NCI-H1417 treated with DMSO at 0.1 percent for 48 hours (cell line): ENCODE measurements at regions not wholly inside any gene's neighbourhood (a gene's known extent, or its start where the extent isn't known, plus 50 kb on each side); places are given as distances from the start of the nearest gene placed in this dataset.

Experiments used
- DNase-seq: peaks from one replicate; lab custom pipeline; 2025; lab: John Stamatoyannopoulos, UW

GRCh38 chr13:109397285-109397684 is 389.1 kb downstream of the IRS2 start:
- no peak for DNase-seq

DNA sequence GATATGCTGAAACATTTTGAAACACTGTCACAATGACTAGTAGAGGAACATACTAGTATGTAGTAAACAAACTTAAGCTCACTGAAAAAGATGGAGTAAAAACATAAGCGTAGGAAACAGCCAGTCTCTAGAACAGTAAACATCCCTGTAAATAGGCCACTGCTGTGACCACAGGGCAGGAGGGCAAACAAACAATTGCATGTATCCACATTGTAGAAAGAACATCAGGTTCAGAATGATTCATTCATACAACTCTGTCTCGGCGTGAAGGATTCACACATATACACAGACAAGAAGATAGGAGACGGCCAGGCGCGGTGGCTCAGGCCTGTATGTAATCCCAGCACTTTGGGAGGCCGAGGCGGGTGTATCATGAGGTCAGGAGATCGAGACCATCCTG is 390.1 kb downstream of the IRS2 start:
- no peak for DNase-seq

DNA sequence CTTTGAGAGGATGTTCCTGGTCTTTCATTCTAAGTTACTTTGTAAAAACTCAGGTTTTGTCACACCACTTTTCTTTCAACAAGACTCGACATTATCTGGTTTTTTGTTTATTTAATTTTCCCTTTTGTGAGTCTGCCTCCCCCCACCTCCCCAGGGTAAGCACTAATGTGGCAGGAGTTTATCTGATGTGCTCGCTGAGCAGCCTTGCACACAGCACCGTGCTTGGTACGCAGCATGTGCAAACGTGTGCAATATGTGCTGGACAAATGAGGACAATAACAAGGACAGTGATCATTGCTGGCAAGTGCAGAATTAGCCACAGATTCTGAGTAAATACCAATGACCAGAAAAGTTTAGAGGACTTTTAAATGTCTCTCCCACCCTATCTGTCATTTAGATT is 391.4 kb downstream of the IRS2 start:
- DNase-seq: no peak

- no peak for DNase-seq
These were observed 391.9 kb downstream of the IRS2 start for GRCh38 chr13:109394311-109394988.

- DNase-seq: no peak
These were observed 393.3 kb downstream of the IRS2 start for GRCh38 chr13:109393045-109393444.

DNA sequence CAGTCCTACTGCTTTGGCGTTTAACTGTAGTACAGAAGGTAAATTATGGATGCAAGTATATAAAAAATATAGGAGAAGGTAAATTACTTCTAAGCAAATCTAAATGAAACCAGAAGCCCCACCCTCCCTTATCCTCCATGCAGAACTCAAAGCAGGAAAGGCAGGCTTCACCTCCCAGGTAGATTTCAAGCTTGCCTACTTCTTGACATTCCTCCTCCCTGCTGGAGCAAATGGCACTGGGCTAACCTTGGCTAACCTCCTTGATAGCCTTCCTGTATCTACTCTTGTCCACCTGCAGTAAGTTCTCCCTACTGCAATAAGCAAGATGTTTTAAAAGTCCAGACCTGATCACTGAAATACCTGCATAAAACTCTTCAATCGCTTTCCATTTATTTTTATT is 396.0 kb downstream of the IRS2 start:
- no peak for DNase-seq

- DNase-seq: no peak
These were observed 396.5 kb downstream of the IRS2 start for GRCh38 chr13:109389892-109390345.

- no peak for DNase-seq
These were observed 396.9 kb downstream of the IRS2 start for GRCh38 chr13:109389456-109389855.

DNA sequence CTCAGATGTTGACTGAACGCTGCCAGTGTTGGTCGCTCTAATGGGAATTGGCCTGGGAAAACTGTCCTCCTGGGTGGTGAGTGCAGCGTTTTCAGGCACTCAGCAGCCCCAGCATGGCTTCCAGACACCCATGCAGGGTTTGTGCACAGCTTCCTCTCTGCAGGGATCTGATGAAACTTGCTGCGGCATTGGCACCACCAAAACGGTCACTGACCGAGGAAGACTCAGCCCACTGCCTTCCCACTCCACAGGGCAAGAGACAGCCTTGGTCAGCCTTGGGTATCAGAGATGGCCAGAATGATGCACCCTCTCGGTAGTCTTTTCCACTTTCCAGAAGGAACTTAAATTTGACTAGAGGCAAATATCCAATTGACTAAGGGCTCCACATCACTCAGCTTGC is 398.9 kb downstream of the IRS2 start:
- DNase-seq: no peak

- DNase-seq: no peak
These were observed 401.2 kb downstream of the IRS2 start for GRCh38 chr13:109385242-109385560.

GRCh38 chr13:109384491-109385241 is 401.7 kb downstream of the IRS2 start:
- no peak for DNase-seq

- no peak for DNase-seq
These were observed 402.7 kb downstream of the IRS2 start for GRCh38 chr13:109383683-109384082.

DNA sequence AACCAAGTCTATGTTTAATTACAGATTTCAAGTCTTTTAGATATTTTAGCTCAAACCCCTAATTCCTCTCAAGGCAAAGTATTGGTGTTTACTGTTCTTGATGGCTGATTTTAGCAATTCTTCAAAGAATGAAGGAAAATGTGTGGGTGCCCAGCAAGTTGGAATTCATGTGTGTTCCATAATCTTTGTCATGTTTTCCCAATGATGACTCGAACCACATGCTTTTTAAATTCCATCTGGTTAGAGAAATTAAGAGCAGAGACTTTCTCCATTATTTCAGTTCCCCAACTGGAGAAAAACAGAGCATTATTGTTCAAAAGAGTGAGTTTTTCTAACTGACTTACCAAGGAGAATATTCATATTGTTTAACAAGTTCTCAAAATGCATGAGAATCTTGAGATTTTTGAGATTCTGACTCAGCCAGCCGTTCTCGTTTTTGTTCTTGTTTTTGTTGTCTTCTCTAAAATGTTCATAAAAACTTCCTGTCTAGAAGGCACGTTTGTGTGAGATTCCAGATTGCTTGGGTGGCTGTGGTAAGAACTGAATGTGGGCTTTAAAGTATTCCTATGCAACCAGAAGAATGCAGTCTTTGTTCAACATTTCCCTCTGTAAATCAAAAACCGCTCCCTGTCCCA is 404.7 kb downstream of the IRS2 start:
- no peak for DNase-seq

GRCh38 chr13:109380457-109380856 is 405.9 kb downstream of the IRS2 start:
- no peak for DNase-seq

GRCh38 chr13:109379930-109380329 is 406.5 kb downstream of the IRS2 start:
- no peak for DNase-seq

DNA sequence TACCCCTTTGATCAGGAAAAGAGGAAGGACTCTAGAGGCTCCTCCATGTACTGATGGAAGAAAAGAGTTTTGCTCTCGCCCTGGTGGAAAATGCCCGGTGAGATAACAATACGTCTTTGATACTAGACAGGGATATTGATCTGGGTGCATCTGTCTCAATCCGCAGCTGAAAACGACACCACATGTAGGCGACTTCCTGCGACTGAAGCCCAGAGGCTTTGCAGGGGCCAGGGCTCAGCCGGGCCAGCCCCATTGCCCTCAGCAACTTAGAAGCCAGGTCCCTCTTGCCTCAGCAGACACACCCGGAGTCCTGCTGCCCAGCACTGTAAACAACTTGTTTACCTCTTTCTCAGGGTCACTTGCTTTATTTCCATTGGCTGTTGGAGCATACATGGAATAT is 409.4 kb downstream of the IRS2 start:
- DNase-seq: no peak

DNA sequence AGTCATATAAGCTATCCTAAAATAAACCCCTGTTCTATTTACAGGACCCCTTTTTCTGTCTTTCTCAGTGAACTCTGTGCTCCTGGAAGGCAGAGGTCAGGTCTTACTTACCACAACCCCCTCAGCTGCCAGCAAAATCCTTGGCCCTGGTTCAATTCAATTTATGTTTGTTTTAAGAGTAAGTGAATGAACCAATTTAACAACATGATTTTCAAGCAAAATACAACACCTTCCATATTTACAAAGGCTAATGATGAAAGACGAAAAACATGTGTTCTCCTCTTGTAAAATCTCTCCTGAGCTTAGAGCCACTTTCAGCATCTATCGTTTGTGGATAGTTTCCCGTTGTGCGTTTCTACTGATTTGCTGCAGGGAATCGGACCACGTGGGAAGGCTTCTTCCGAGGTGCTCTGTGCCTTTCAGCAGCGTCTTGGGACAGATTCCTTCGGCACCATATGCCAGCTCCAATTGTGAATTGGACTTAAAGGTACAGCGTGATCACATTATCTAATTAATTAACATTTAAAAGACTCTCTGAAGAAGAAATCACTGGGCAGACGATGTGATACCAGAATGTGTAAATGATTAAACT is 411.7 kb downstream of the IRS2 start:
- no peak for DNase-seq

DNA sequence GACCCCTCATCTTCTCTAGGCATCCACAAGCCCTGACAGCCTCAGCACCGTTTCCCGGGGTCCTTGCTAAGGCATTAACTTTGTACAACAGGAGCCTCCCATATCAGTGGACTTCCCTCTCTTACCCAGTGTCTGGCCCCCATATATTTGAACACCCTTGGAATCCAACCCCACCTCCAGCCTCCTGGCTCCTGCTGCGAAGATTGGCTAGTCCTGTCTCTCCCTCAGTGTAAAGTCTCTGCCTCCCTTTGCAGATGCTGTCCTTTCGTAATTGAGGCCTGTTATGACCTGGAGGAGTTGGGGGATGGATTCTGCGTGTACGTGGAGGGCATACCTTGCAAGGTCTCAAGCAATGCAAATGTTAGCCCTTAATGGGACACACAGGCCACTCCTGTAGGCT is 413.7 kb downstream of the IRS2 start:
- no peak for DNase-seq

- no peak for DNase-seq
These were observed 415.3 kb downstream of the IRS2 start for GRCh38 chr13:109371066-109371465.

- no peak for DNase-seq
These were observed 415.9 kb downstream of the IRS2 start for GRCh38 chr13:109370496-109370895.

- DNase-seq: no peak
These were observed 416.9 kb downstream of the IRS2 start for GRCh38 chr13:109369353-109370052.

- DNase-seq: no peak
These were observed 418.2 kb downstream of the IRS2 start for GRCh38 chr13:109368230-109368629.
